Dermis blood vessel endothelial cell (primary cell): ENCODE measurements at regions not wholly inside any gene's neighbourhood (a gene's known extent, or its start where the extent isn't known, plus 50 kb on each side); places are given as distances from the start of the nearest gene placed in this dataset.
"Not testable (repeated sequence)": the region's sequence is repeated elsewhere in the genome, so short reads cannot be mapped to it uniquely, and the experiment has no call there.

ENCODE experiments used
- DNase-seq: peaks from one replicate; pipeline ENCODE4 v3.0.0; 2010

DNA sequence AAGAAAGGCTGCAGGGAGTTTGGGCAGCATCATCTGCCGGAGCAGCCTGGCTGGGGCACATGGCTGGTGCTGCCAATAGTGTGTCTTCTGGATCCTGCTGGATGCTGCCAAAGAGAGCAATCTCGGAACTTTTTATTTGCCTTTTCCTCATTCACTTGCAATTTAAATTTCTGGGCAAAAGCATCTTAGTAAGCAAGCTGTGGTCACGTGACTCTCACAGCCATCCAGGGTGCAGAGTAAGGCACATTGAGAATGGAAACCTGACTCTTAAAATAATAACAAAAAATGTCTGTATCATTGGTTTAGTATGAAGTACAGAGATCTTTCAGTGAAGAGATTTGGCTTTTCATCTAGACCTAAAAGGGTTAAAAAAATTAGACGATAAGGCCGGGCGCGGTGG is 910.3 kb downstream of the STIM2 start:
- DNase-seq: no peak

- no peak for DNase-seq
Observed at GRCh38 chr4:27775156-27775555, 914.5 kb downstream of the STIM2 start.

DNA sequence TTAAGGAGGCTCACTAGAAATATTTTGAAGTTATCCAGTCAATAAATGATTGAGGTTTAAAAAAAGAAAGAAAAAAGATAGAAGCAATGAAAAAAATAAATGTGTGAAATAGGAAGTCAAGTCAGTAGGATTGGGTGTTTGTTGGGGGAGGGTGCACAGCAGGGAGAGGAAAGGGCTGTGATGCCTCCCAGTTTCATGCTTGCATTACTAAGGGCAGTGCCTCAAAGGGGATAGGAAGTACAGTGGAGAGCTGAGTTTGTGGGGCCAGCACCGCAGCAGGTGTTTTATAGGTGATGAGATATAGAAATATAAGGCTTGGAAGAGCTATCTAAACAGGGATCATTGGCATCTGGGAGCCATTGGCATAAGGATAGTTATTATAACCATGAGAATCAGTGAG is 919.2 kb downstream of the STIM2 start:
- DNase-seq: no peak

DNA sequence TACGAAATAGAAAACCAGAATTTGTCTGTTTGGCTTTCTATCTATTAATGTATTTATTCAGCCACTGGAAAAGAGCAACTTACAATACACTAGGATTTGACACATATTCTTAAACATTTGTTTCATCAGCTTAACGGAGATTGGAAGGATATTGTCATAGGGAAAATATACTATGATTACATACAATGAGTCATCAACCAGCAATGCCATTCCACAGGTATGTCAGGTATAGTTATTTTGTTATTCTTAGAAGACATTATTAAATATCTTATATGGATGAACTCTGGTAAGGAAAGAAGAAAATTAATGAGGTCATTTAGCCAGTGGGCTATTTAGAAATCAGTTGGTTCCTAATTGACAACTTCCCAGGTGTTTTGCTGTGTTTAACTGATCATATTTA is 926.6 kb downstream of the STIM2 start:
- DNase-seq: no peak

GRCh38 chr4:27789773-27790172 is 929.1 kb downstream of the STIM2 start:
- no peak for DNase-seq

DNA sequence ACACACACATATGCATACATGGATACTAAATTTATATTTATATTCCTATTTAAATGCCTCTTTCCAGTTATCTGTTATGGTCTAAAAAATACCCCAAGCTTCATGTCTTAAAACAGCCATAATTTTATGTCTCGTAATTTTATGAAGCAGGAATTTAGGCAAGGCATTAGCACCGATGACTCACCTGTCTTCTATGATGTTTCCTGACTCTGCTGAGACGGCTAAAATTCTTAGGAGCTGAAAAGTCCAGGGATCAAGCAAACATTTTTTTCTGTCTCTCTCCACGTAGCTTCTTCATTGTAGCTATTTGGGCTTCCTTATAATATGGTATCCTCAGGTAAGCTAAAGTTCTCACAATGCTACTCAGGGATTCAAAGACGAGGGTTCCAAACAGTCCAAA is 930.3 kb downstream of the STIM2 start:
- DNase-seq: no peak

DNA sequence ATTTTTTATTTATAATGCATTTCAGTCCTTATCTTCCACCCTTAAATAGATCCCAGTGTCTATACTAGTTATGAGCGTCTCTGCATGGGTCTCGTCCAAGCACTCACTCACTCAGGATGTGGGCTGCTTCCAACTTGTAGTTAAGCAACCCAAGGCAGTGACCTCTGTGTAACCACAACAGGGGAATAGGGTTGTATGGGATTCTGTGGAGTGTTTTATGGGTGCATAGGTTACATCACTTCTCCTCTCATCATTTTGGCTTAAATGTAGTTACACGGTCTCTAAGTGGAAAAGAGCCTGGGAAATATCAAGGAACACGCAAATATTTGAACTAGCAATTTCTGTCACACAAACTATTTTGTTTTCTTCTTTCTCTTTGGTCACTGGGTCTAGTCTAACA is 931.0 kb downstream of the STIM2 start:
- DNase-seq: no peak

DNA sequence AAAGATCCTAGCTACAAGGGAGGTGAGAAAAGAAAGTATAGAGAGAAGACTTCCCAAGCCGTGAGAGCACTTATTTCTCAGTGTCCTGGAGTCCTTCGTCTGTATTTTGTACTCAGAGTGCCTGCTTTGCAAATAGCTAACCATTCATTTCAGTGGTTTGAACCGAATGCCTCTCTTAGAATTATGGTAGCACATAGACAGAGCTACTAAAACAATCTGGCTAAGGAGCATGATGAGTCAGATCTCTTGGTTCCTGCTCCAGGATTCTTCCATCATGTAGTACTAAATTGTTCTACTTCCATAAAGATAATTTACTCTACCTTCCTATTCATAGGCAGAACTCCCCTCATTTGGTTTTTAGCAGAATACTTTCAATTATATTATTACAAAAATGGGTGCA is 946.6 kb downstream of the STIM2 start:
- no peak for DNase-seq

- no peak for DNase-seq
Observed at GRCh38 chr4:27811948-27812347, 951.3 kb downstream of the STIM2 start.

DNA sequence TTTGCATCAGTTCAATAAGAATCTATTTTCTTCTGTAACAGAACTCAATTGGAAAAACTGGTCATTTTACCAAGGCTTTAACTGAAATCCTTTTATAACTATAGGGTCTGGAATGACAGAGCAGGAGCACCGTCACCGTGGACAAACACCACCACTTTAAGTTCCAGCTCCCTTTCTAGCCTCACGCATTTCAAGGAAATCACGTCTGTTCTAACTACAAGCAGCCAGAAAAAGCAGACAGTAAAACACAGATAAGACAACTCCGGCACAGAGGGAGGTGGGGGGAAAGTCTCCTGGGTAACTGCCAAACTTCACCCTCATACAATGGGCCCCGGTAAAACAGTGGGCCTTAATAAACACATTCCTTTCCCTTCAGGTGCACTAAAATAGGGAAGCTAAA is 952.6 kb downstream of the STIM2 start:
- DNase-seq: not testable (repeated sequence)

DNA sequence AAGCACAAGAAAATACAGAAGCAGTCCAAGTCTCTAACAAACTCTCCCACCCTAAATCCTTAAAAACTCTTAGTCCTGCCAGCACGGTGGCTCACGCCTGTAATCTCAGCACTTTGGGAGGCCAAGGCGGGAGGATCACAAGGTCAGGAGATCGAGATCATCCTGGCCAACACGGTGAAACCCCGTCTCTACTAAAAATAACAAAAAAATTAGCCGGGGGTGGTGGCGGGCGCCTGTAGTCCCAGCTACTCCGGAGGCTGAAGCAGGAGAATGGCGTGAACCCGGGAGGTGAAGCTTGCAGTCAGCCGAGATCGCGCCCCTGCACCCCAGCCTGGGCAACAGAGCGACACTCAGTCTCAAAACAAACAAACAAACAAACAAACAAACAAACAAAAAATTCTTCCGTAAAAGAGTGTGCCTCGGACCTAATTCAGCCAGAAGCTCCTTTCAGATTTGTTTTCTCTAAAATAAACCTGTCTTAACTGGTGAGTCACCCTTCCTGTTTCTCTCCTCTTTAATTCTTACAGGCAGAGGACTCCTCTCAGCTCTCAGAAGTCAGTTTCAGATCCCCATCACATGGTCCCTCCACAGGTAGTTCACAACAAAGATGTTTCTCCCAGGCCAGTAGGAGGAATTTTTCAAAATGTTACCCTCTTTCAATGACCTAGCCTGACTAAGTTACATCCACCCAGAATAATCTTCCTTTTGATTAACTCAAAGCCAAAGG is 953.2 kb downstream of the STIM2 start:
- not testable (repeated sequence) for DNase-seq

DNA sequence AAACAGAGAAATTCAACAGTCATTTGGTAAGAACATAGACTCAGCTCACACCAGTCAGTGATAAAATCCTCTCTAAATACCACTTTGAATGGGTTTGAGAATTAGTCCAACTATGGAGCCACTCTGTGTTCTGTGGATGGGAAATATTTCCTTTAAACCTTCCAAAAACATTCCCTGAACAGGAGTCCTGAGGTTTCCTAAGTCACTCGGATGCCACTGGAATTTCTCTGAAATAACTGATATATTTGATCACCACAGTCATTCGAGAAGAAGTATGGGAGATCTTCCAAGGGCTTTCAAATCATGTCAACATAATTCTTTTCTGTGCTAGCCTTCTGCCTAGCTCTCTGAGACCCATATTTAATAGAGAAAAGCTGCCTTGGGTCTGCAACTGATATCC is 958.6 kb downstream of the STIM2 start:
- DNase-seq: no peak

DNA sequence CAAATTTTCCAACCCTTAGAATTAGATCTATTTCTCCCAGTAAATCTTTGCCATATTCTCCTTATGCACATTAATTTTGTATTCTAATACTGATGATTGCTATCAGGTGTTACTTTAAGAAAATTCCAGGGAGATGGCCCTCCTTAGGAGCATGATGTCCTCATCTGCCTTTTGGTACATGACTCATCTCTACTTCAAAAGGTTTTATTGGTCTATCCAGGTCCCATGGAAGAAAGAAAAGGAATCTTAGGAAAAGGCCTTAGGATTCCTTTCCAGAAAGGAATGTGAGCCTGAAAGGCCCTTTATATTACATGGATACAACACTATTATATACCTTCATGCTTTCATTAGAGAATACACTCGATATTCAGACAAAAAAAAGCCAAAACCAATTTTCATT is 968.2 kb downstream of the STIM2 start:
- no peak for DNase-seq

- no peak for DNase-seq
Observed at GRCh38 chr4:27830251-27830650, 969.6 kb downstream of the STIM2 start.

DNA sequence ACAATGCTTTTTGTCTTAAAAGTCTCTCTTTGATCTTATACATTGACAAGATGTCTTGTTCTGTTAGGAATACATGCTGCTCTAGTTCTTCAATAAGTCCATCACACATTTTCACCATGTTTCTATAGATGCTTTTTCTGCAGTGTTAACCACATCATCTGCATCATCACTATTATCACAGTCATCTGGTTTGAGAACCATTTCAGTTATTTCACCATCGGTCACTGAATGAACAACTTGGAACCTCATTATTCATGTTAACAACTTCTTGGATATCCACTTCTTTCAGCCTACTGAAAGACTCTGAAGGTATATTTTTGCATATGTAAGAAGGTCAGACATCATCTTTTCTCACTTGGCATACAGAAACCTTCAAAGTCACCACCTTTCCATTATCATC is 975.2 kb downstream of the STIM2 start:
- no peak for DNase-seq

- no peak for DNase-seq
Observed at GRCh38 chr4:27836523-27836922, 975.9 kb downstream of the STIM2 start.

DNA sequence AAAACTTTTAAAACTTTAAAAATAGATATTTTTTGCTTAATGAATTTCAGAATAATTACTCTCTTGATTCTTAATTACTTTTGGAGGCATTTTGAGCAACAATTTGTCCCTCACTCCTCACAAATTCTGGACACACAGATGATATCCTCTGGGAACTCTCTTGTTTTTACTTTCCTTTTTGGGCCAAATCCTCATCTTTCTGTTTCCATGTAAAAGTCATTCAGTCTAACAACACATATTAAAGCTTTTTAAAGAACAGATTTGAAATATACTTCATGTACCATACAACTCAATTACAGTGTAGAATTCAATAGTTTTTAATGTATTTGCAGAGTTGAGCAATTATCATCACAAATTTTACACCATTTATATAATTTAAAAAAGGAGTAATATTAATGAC is 983.1 kb downstream of the STIM2 start:
- no peak for DNase-seq

- DNase-seq: no peak
Observed at GRCh38 chr4:27844376-27844775, 983.7 kb downstream of the STIM2 start.

- DNase-seq: no peak
Observed at GRCh38 chr4:27846951-27847350, 986.3 kb downstream of the STIM2 start.

DNA sequence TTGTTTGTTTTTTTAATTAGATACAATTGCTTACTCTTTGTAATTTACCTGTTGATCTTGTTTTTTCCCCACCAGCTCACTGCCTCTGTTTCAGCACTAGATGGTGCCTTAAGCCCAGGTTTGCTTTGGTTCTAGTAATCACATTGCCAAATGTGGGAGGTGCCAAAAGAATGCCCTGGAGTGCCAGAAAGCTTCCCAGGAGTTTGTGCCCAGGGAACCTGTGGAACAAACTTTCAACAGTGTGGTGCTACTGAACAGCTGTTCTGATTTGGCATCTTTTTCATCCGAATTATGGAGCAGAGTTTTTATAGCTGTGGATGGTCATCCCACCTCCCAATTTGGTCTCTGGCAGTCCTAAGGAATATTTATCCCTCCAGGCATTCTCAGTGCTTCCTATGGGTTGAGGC is 1000.7 kb downstream of the STIM2 start:
- no peak for DNase-seq

DNA sequence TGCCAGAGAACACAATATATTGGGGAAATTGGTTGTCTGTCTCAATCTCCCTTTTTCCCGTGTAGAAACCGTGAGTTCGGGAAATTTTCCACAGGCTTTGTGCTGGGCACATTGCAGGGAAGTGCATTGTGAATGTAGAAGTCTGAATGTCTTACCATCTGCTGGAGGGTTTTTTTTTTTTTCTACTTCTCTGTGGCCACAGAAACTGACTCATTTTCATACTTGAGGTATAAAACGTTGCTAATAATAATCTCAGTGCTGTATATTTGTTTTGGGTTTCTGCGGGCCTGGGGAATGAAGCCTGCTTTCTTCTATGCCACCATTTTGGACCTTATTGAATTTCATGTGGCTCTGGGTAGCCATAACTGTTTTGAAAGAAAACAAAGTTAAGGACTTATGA is 1001.2 kb downstream of the STIM2 start:
- no peak for DNase-seq

GRCh38 chr4:27873596-27873995 is 1013.0 kb downstream of the STIM2 start:
- no peak for DNase-seq

DNA sequence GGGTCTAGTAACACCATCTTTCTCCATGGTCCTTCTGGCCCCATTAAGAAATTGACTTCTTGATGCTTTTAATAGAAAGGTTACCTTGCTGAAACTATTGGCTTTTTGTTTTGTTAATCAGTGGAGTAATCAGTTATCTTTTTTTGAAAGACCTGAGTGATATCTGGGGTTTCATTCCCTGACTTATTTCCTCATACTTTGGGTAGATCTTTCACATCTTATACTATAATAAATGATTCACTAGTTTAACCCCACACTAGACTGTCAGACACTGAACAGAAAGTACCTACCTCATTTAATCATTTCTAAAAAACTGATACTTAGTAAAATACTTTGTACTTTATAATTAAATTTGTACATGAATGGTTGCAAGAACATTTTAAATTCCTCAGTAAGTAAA is 1021.1 kb downstream of the STIM2 start:
- DNase-seq: no peak

- DNase-seq: no peak
Observed at GRCh38 chr4:27886120-27886519, 1025.5 kb downstream of the STIM2 start.

DNA sequence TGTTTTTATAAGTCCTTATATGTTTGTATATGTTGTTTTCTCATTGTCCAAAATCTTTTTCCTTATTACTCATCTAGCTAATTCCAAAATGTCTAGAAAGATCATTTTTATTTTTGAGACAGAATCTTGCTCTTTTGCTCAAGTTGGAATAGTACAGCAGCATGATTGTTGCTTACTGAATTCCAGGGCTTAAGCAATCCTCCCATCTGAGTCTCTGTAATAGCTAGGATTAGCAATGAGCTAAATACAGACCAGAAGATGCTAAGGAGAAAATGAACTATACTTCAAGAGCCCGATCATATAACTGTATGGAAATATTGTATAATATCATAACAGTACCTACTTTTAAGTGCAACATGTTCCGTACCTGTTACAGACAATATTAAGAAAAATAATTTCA is 1027.0 kb downstream of the STIM2 start:
- no peak for DNase-seq
